Panc1 (cell line): ENCODE measurements at regions not wholly inside any gene's neighbourhood (a gene's known extent, or its start where the extent isn't known, plus 50 kb on each side); places are given as distances from the start of the nearest gene placed in this dataset.

Experiments used
- ATAC-seq: fragments of 200-7000 bp; cut with Tn5 transposase; 2 replicates; pipeline ENCODE4 v1.9.1; 2020; ENCODE audit warnings: mild to moderate bottlenecking, moderate library complexity
- BruUV-seq: library from RNA; stranded (reverse); fragments of 400-500 nt; replicated peaks from 2 replicates; lab custom pipeline; 2021; lab: Mats Ljungman, UMichigan
- CTCF ChIA-PET: fragments of 300-600 bp; sonication (Branson Sonifier 250); formaldehyde crosslinking; loops from one replicate; lab custom pipeline; 2022; ENCODE audit warnings: antibody characterized with exemption; lab: Charles Lee
- POLR2A ChIA-PET: fragments of 300-600 bp; sonication (Branson Sonifier 250); formaldehyde crosslinking; loops from one replicate; lab custom pipeline; 2022; ENCODE audit warnings: antibody characterized with exemption; lab: Charles Lee
- DNase-seq: peaks from one replicate; pipeline ENCODE4 v3.0.0-alpha.2; 2010; ENCODE audit warnings: low read depth, low spot score
- H3K27ac ChIP-seq: 2 replicates; pipeline ENCODE4 v1.5.1; 2011; ENCODE audit warnings: mild to moderate bottlenecking, low read length, inconsistent platforms
- H3K27me3 ChIP-seq: fragments of 200-500 bp; sonication (Bioruptor generic); 2 replicates; pipeline ENCODE4 v1.6.0; 2014; ENCODE audit warnings: low read length, inconsistent platforms; ENCODE audit not compliant: control insufficient read depth, insufficient read depth
- H3K36me3 ChIP-seq: fragments of 200-500 bp; sonication (Bioruptor generic); 2 replicates; pipeline ENCODE4 v1.5.1; 2014; ENCODE audit warnings: inconsistent platforms, mild to moderate bottlenecking, low read length, moderate library complexity; ENCODE audit not compliant: control insufficient read depth, insufficient read depth
- H3K4me1 ChIP-seq: 2 replicates; pipeline ENCODE4 v1.5.1; 2011; ENCODE audit warnings: inconsistent platforms, mild to moderate bottlenecking, low read length, moderate library complexity; ENCODE audit not compliant: control insufficient read depth, insufficient read depth
- H3K4me3 ChIP-seq, 2 experiments: 2 replicates each; pipeline ENCODE4 v1.5.1; 2011 to 2012; ENCODE audit warnings: low read depth in 2 of 2, low read length in 2 of 2, mild to moderate bottlenecking in 2 of 2, inconsistent platforms in 1 of 2, moderate library complexity in 1 of 2
- H3K9me3 ChIP-seq: fragments of 200-500 bp; sonication (Bioruptor generic); 2 replicates; pipeline ENCODE4 v1.5.1; 2014; ENCODE audit warnings: low read depth, mild to moderate bottlenecking, inconsistent platforms, low read length, moderate library complexity; ENCODE audit not compliant: control insufficient read depth, insufficient read depth
- CTCF ChIP-seq: fragments of 450-650 bp; IDR thresholded peaks from 2 replicates; pipeline ENCODE4 v1.5.1; 2017; ENCODE audit warnings: mild to moderate bottlenecking
- POLR2AphosphoS5 ChIP-seq: IDR thresholded peaks from 2 replicates; pipeline ENCODE4 v1.6.1; 2012; ENCODE audit warnings: mild to moderate bottlenecking, low read depth, low read length, moderate library complexity
- SIN3A ChIP-seq: IDR thresholded peaks from 2 replicates; pipeline ENCODE4 v1.6.1; 2012; ENCODE audit warnings: low read depth, mild to moderate bottlenecking, low read length, moderate library complexity, borderline replicate concordance; ENCODE audit not compliant: insufficient read depth
- TCF7L2 ChIP-seq: IDR thresholded peaks from 2 replicates; pipeline ENCODE4 v1.6.1; 2011; ENCODE audit warnings: mild to moderate bottlenecking, low read depth, low read length, inconsistent platforms
- in situ Hi-C: cut with HindIII; loops from 2 replicates; pipeline ENCODE4 v1.10.0; 2016; ENCODE audit warnings: low sequenced_read_pairs, low pct_unique_long_range_greater_than_20kb
- intact Hi-C: fragments of 100-400 bp; cut with micrococcal nuclease; formaldehyde crosslinking; loops from one replicate; pipeline ENCODE4 v1.10.0; 2022; ENCODE audit not compliant: unreplicated experiment
- TF ChIP-seq, protein P1 (sequence below), 2 experiments: IDR thresholded peaks; 2 replicates each; pipeline ENCODE4 v1.6.1; 2011 to 2012; ENCODE audit warnings: low read depth in 2 of 2, control low read depth in 1 of 2, low read length in 1 of 2, mild to moderate bottlenecking in 1 of 2, moderate library complexity in 1 of 2; ENCODE audit not compliant: insufficient read depth in 1 of 2

DNA sequence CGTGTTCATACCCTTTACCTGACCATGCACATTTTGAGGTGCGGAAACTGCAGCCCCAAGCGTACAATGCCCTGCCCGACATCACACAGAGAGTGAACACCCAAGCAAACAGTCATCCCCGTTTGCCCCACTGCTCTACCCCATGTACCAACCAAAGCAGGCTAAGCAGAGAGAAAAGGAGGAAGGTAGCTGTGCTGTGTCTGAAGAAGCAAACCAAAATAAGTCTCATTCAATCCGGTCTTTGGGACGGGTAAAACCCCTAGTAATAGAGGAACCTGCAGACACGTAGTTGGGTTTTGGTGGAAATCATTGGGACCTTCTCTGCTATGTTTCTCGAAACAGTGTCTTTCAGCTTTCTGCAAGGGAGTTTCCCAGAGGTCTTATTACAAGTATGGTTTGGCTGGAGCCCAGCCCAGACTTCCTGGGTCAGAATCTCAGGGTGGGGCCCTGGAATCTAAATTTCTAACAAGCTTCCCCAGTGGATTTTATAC lies 164.6 kb upstream of the HES1 start:
- DNase-seq, result no peak
- peaks cover 5% of the 10 kb centered on the region; the same call in 1 of the 2 replicates for H3K4me1 ChIP-seq
- H3K27me3 ChIP-seq, result no peaks in the 10 kb centered on the region
- TF ChIP-seq, protein P1, sequence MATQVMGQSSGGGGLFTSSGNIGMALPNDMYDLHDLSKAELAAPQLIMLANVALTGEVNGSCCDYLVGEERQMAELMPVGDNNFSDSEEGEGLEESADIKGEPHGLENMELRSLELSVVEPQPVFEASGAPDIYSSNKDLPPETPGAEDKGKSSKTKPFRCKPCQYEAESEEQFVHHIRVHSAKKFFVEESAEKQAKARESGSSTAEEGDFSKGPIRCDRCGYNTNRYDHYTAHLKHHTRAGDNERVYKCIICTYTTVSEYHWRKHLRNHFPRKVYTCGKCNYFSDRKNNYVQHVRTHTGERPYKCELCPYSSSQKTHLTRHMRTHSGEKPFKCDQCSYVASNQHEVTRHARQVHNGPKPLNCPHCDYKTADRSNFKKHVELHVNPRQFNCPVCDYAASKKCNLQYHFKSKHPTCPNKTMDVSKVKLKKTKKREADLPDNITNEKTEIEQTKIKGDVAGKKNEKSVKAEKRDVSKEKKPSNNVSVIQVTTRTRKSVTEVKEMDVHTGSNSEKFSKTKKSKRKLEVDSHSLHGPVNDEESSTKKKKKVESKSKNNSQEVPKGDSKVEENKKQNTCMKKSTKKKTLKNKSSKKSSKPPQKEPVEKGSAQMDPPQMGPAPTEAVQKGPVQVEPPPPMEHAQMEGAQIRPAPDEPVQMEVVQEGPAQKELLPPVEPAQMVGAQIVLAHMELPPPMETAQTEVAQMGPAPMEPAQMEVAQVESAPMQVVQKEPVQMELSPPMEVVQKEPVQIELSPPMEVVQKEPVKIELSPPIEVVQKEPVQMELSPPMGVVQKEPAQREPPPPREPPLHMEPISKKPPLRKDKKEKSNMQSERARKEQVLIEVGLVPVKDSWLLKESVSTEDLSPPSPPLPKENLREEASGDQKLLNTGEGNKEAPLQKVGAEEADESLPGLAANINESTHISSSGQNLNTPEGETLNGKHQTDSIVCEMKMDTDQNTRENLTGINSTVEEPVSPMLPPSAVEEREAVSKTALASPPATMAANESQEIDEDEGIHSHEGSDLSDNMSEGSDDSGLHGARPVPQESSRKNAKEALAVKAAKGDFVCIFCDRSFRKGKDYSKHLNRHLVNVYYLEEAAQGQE (IDR thresholded peaks at IDR 0.05; ENCODE audit: insufficient read depth in 1 of 2, low read depth in 2 of 2, low read length in 1 of 2), result no peak
- no peak for TF ChIP-seq CTCF
- TF ChIP-seq TCF7L2, result no peak
- no peak for TF ChIP-seq SIN3A
- no peak for TF ChIP-seq POLR2AphosphoS5
- ATAC-seq, result no peak
- no peaks in the 10 kb centered on the region for H3K36me3 ChIP-seq
- ChIA-PET CTCF (no interaction called here), POLR2A (no interaction called here)
- no peak overlapping the region for H3K4me3 ChIP-seq
- peak overlapping the region; percentile 26; the same call in 1 of the 2 replicates for H3K27ac ChIP-seq
- BruUV-seq, result no TSS peak
- no peaks in the 10 kb centered on the region for H3K9me3 ChIP-seq
- in situ Hi-C loops (no loop called here), intact Hi-C loops (loop anchor here (10.0 kb wide), 1 partner anchor 163 kb away; the partner anchor contains the start of gene HES1)

DNA sequence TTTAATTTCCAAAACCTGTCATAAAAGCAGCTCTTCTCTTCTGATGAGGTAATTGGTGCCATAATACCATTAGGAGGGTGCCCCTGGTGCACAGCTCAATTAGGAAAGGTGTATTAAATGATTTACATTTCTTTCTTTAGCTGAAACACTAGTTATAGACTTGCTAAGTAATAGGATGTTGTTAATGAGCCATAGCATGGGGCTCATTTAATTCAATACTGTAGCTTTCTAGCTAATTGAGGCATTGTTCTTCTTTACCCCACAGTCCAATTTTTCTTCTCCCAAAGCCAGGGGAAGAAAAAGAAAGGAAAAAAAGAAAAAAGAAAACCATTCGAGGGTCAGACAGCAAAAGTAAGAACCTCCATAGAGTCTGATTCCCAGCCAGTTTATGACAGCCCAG lies 164.0 kb upstream of the HES1 start:
- intact Hi-C loops, result loop anchor here (10.0 kb wide), 1 partner anchor 163 kb away; the partner anchor contains the start of gene HES1
- no peak for DNase-seq

GRCh38 chr3:193972832-193973231 lies 163.1 kb upstream of the HES1 start:
- POLR2A ChIA-PET, result no interaction called here
- intact Hi-C loops (loop anchor here (10.0 kb wide), 1 partner anchor 162 kb away; the partner anchor contains the start of gene HES1), in situ Hi-C loops (no loop called here)
- ATAC-seq, result no peak
- H3K27ac ChIP-seq, result peak overlapping the region; percentile 21; the same call in 1 of the 2 replicates
- H3K27me3 ChIP-seq, result no peaks in the 10 kb centered on the region
- TF ChIP-seq, protein P1 (IDR thresholded peaks at IDR 0.05; ENCODE audit: insufficient read depth in 1 of 2, low read depth in 2 of 2, low read length in 1 of 2), result no peak
- TF ChIP-seq SIN3A, result no peak
- no peak for TF ChIP-seq CTCF
- no peak for TF ChIP-seq POLR2AphosphoS5
- no peak for TF ChIP-seq TCF7L2
- CTCF ChIA-PET, result interaction anchor here (0.7 kb wide), 1 partner anchor 126 kb away, joined by 4 read pairs; no protein-coding TSS in a partner anchor
- DNase-seq, result no peak
- H3K36me3 ChIP-seq, result no peaks in the 10 kb centered on the region
- no peaks in the 10 kb centered on the region for H3K9me3 ChIP-seq
- BruUV-seq, result no TSS peak
- H3K4me1 ChIP-seq, result peaks cover 5% of the 10 kb centered on the region; the same call in 1 of the 2 replicates
- no peak overlapping the region for H3K4me3 ChIP-seq

More for the DNA sequence above, 164.0 kb upstream of the HES1 start:
- TF ChIP-seq TCF7L2, result no peak
- no TSS peak for BruUV-seq
- in situ Hi-C loops, result no loop called here
- Histone ChIP-seq H3K27me3 (no peaks in the 10 kb centered on the region), H3K36me3 (no peaks in the 10 kb centered on the region), H3K4me3 (no peak overlapping the region), H3K27ac (no peak overlapping the region; the same call in 1 of the 2 replicates), H3K4me1 (peaks cover 5% of the 10 kb centered on the region; the same call in 1 of the 2 replicates), H3K9me3 (no peaks in the 10 kb centered on the region)
- ChIA-PET POLR2A (interaction anchor here (0.6 kb wide), 1 partner anchor 88 kb away, joined by 3 read pairs; no protein-coding TSS in a partner anchor), CTCF (interaction anchor here (0.7 kb wide), 2 partner anchors 125 to 299 kb away, joined by 3 to 4 read pairs; no protein-coding TSS in a partner anchor)
- ATAC-seq, result no peak
